OCI-LY7 (cell line): ENCODE measurements at regions not wholly inside any gene's neighbourhood (a gene's known extent, or its start where the extent isn't known, plus 50 kb on each side); places are given as distances from the start of the nearest gene placed in this dataset.

Experiments used
- BruUV-seq: library from RNA; stranded (reverse); fragments of 400-500 nt; replicated peaks from 2 replicates; lab custom pipeline; 2021; lab: Mats Ljungman, UMichigan
- CTCF ChIA-PET: fragments of 300-600 bp; sonication (Branson Sonifier 250); formaldehyde crosslinking; loops from one replicate; lab custom pipeline; 2022; ENCODE audit warnings: antibody characterized with exemption; ENCODE audit not compliant: unreplicated experiment; lab: Charles Lee
- POLR2A ChIA-PET: fragments of 300-600 bp; sonication (Branson Sonifier 250); formaldehyde crosslinking; loops from one replicate; lab custom pipeline; 2022; ENCODE audit warnings: antibody characterized with exemption; lab: Charles Lee
- DNase-seq: peaks from one replicate; pipeline ENCODE4 v3.0.0-alpha.2; 2015; ENCODE audit warnings: low spot score
- H2AFZ ChIP-seq: fragments of 200-600 bp; sonication (generic), shearing (Covaris generic); 2 replicates; pipeline ENCODE4 v1.6.1; 2014; ENCODE audit warnings: mild to moderate bottlenecking, antibody characterized with exemption, low read length, moderate library complexity
- H3K27ac ChIP-seq: fragments of 200-600 bp; sonication (generic); 2 replicates; pipeline ENCODE4 v1.5.1; 2014; ENCODE audit warnings: mixed run types, low read depth, mild to moderate bottlenecking, moderate library complexity, low read length, inconsistent platforms; ENCODE audit not compliant: poor library complexity, severe bottlenecking
- H3K36me3 ChIP-seq: fragments of 200-600 bp; sonication (generic); 2 replicates; pipeline ENCODE4 v1.6.1; 2014; ENCODE audit warnings: mild to moderate bottlenecking, antibody characterized with exemption, low read length, moderate library complexity, mixed read lengths; ENCODE audit not compliant: insufficient read depth
- H3K4me1 ChIP-seq: fragments of 200-600 bp; sonication (generic); 2 replicates; pipeline ENCODE4 v1.5.1; 2014; ENCODE audit warnings: mild to moderate bottlenecking, low read length; ENCODE audit not compliant: insufficient read depth, poor library complexity, severe bottlenecking
- H3K4me2 ChIP-seq: fragments of 200-600 bp; sonication (generic); 2 replicates; pipeline ENCODE4 v1.6.1; 2014; ENCODE audit warnings: mild to moderate bottlenecking, low read length
- H3K4me3 ChIP-seq: fragments of 200-600 bp; sonication (generic); 2 replicates; pipeline ENCODE4 v1.5.1; 2014; ENCODE audit warnings: mild to moderate bottlenecking, low read depth, low read length; ENCODE audit not compliant: poor library complexity, severe bottlenecking
- H3K79me2 ChIP-seq: fragments of 200-600 bp; sonication (generic); 2 replicates; pipeline ENCODE4 v1.6.1; 2016; ENCODE audit warnings: low read depth, mild to moderate bottlenecking, low read length, moderate library complexity, mixed read lengths; ENCODE audit not compliant: insufficient read depth
- H3K9me2 ChIP-seq: fragments of 200-600 bp; sonication (generic); 2 replicates; pipeline ENCODE4 v1.6.1; 2016; ENCODE audit warnings: mild to moderate bottlenecking, low read length, mixed read lengths; ENCODE audit not compliant: insufficient read depth
- H3K9me3 ChIP-seq: fragments of 200-600 bp; sonication (generic); 2 replicates; pipeline ENCODE4 v1.6.1; 2014; ENCODE audit warnings: mild to moderate bottlenecking, mixed run types, low read length, mixed read lengths
- H4K20me1 ChIP-seq: fragments of 200-600 bp; sonication (generic); 2 replicates; pipeline ENCODE4 v1.6.1; 2014; ENCODE audit warnings: mild to moderate bottlenecking, antibody characterized with exemption, low read length, moderate library complexity, mixed read lengths; ENCODE audit not compliant: insufficient read depth
- CTCF ChIP-seq: fragments of 200-600 bp; sonication (generic); conservative IDR thresholded peaks from 2 replicates; pipeline ENCODE4 v1.5.1; 2014; ENCODE audit warnings: mild to moderate bottlenecking, antibody characterized with exemption, low read length, moderate library complexity, mixed read lengths
- EZH2phosphoT487 ChIP-seq: fragments of 200-600 bp; sonication (generic); IDR thresholded peaks from 2 replicates; pipeline ENCODE4 v1.6.1; 2018; ENCODE audit warnings: low read depth, borderline replicate concordance, mild to moderate bottlenecking, mixed run types, antibody characterized with exemption, low read length, moderate library complexity, mixed read lengths
- intact Hi-C: fragments of 100-400 bp; cut with micrococcal nuclease; formaldehyde crosslinking; loops from one replicate; pipeline ENCODE4 v1.10.0; 2022; ENCODE audit not compliant: unreplicated experiment

GRCh38 chr1:30039354-30040080, 683.9 kb downstream of the MATN1 start:
- no peaks in the 10 kb centered on the region for H4K20me1 ChIP-seq
- ChIA-PET POLR2A (no interaction called here), CTCF (no interaction called here)
- no peaks in the 10 kb centered on the region for H3K4me1 ChIP-seq
- no peak overlapping the region for H3K27ac ChIP-seq
- DNase-seq: no peak
- no peaks in the 10 kb centered on the region for H3K9me3 ChIP-seq
- no TSS peak for BruUV-seq
- H3K4me3 ChIP-seq: no peak overlapping the region
- no peaks in the 10 kb centered on the region for H3K36me3 ChIP-seq
- no peaks in the 10 kb centered on the region for H3K9me2 ChIP-seq
- H3K79me2 ChIP-seq: no peaks in the 10 kb centered on the region
- TF ChIP-seq CTCF (no peak), EZH2phosphoT487 (no peak)
- intact Hi-C loops: no loop called here
- no peak overlapping the region for H2AFZ ChIP-seq
- no peak overlapping the region for H3K4me2 ChIP-seq

- no TSS peak for BruUV-seq
- H3K9me3 ChIP-seq: no peaks in the 10 kb centered on the region
- intact Hi-C loops: no loop called here
- no peaks in the 10 kb centered on the region for H3K36me3 ChIP-seq
- H2AFZ ChIP-seq: no peak overlapping the region
- no peak for TF ChIP-seq EZH2phosphoT487
- TF ChIP-seq CTCF: no peak
- H3K9me2 ChIP-seq: no peaks in the 10 kb centered on the region
- no peak for DNase-seq
- H3K27ac ChIP-seq: no peak overlapping the region
- no peak overlapping the region for H3K4me2 ChIP-seq
- no peaks in the 10 kb centered on the region for H4K20me1 ChIP-seq
- CTCF ChIA-PET: no interaction called here
- no peaks in the 10 kb centered on the region for H3K4me1 ChIP-seq
- no peaks in the 10 kb centered on the region for H3K79me2 ChIP-seq
- H3K4me3 ChIP-seq: no peak overlapping the region
- POLR2A ChIA-PET: no interaction called here
These were observed 685.0 kb downstream of the MATN1 start for GRCh38 chr1:30038134-30039025.
